ENCODE measurements at regions not wholly inside any gene's neighbourhood (a gene's known extent, or its start where the extent isn't known, plus 50 kb on each side); places are given as distances from the start of the nearest gene placed in this dataset.
"Not testable (repeated sequence)": the region's sequence is repeated elsewhere in the genome, so short reads cannot be mapped to it uniquely, and the experiment has no call there.

- H3K4me3 Mint-ChIP-seq (ENCODE audit: unreplicated experiment), result no peak overlapping the region
- H3K27me3 Mint-ChIP-seq (ENCODE audit: unreplicated experiment), result no peaks in the 10 kb centered on the region
- no peak overlapping the region for H3K27ac Mint-ChIP-seq (ENCODE audit: unreplicated experiment)
- TF ChIP-seq, protein P1, sequence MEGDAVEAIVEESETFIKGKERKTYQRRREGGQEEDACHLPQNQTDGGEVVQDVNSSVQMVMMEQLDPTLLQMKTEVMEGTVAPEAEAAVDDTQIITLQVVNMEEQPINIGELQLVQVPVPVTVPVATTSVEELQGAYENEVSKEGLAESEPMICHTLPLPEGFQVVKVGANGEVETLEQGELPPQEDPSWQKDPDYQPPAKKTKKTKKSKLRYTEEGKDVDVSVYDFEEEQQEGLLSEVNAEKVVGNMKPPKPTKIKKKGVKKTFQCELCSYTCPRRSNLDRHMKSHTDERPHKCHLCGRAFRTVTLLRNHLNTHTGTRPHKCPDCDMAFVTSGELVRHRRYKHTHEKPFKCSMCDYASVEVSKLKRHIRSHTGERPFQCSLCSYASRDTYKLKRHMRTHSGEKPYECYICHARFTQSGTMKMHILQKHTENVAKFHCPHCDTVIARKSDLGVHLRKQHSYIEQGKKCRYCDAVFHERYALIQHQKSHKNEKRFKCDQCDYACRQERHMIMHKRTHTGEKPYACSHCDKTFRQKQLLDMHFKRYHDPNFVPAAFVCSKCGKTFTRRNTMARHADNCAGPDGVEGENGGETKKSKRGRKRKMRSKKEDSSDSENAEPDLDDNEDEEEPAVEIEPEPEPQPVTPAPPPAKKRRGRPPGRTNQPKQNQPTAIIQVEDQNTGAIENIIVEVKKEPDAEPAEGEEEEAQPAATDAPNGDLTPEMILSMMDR (IDR thresholded peaks at IDR 0.05; ENCODE audit: partially characterized antibody, unreplicated experiment), result no peak
- no peaks in the 10 kb centered on the region for H3K4me1 Mint-ChIP-seq (ENCODE audit: low read depth, unreplicated experiment)
- no peaks in the 10 kb centered on the region for H3K36me3 Mint-ChIP-seq (ENCODE audit: unreplicated experiment)
- DNase-seq, result no peak
- no peaks in the 10 kb centered on the region for H3K9me3 Mint-ChIP-seq (ENCODE audit: unreplicated experiment)
Observed at GRCh38 chr1:73475316-73475870, 722.6 kb downstream of the LRRIQ3 start.

DNA sequence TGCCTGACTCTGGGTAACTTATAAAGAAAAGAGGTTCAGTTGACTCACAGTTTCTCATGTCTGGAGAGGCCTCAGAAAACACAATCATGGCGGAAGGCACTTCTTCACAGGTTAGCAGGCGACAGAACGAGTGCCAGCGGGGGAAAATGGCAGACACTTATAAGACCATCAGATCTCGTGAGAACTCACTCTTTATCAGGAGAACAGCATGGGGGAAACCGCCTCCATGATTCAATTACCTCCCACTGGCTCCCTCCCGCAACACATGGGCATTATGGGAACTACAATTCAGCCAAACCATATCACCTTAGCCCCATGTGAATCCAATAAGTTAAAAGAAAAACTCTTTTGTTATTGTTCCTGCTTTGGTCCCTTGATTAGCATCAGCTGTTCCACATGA is 725.2 kb downstream of the LRRIQ3 start:
- Mint-ChIP-seq H3K9me3 (ENCODE audit: unreplicated experiment) (no peaks in the 10 kb centered on the region), H3K4me3 (ENCODE audit: unreplicated experiment) (no peak overlapping the region), H3K36me3 (ENCODE audit: unreplicated experiment) (no peaks in the 10 kb centered on the region), H3K27ac (ENCODE audit: unreplicated experiment) (no peak overlapping the region), H3K27me3 (ENCODE audit: unreplicated experiment) (no peaks in the 10 kb centered on the region), H3K4me1 (ENCODE audit: low read depth, unreplicated experiment) (no peaks in the 10 kb centered on the region)
- TF ChIP-seq, protein P1 (IDR thresholded peaks at IDR 0.05; ENCODE audit: partially characterized antibody, unreplicated experiment), result no peak
- no peak for DNase-seq

DNA sequence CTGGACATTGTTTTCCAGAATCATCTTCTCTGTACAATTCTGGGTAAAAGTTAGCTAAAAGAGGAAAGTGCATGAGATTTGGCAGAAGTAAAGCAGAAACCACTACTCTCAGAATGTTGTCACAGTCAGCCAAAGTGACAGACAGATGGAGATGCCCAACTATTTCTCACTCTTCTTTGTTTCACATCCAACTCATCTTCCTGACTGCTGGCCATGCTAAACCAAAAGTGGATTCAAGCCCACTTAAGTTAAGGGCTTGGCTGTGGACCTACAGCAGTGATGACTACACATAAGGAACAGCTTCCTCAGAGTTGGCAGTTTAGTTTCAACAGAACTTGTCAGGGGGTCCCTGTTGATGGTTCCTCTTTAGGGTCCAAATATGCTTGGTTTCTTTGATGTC is 730.2 kb downstream of the LRRIQ3 start:
- H3K36me3 Mint-ChIP-seq (ENCODE audit: unreplicated experiment), result no peaks in the 10 kb centered on the region
- no peak overlapping the region for H3K27ac Mint-ChIP-seq (ENCODE audit: unreplicated experiment)
- no peak overlapping the region for H3K4me3 Mint-ChIP-seq (ENCODE audit: unreplicated experiment)
- H3K27me3 Mint-ChIP-seq (ENCODE audit: unreplicated experiment), result no peaks in the 10 kb centered on the region
- no peaks in the 10 kb centered on the region for H3K4me1 Mint-ChIP-seq (ENCODE audit: low read depth, unreplicated experiment)
- no peaks in the 10 kb centered on the region for H3K9me3 Mint-ChIP-seq (ENCODE audit: unreplicated experiment)
- DNase-seq, result no peak
- TF ChIP-seq, protein P1 (IDR thresholded peaks at IDR 0.05; ENCODE audit: partially characterized antibody, unreplicated experiment), result no peak

DNA sequence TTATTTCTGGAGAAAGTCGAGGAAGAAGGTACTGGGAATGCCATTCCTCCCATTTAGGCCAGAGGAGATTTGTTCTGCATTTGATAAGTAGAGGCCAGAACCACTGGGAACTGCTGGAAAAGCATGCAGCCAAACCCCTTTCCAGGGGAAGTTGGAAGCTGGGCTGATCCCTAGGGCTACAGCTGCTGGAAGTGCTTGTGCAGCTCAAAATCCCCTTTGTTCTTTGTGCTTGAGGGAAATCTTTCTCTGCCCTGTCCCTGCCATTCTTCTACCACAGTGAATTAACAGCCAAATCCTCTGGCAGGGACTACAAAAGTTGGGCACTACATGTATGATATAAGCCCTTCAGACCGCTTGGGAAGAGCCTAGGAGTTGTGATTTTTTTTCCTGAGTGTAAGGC is 734.1 kb downstream of the LRRIQ3 start:
- H3K4me1 Mint-ChIP-seq (ENCODE audit: low read depth, unreplicated experiment), result no peaks in the 10 kb centered on the region
- no peak for DNase-seq
- no peak overlapping the region for H3K27ac Mint-ChIP-seq (ENCODE audit: unreplicated experiment)
- TF ChIP-seq, protein P1 (IDR thresholded peaks at IDR 0.05; ENCODE audit: partially characterized antibody, unreplicated experiment), result no peak
- no peaks in the 10 kb centered on the region for H3K27me3 Mint-ChIP-seq (ENCODE audit: unreplicated experiment)
- no peak overlapping the region for H3K4me3 Mint-ChIP-seq (ENCODE audit: unreplicated experiment)
- H3K9me3 Mint-ChIP-seq (ENCODE audit: unreplicated experiment), result no peaks in the 10 kb centered on the region
- no peaks in the 10 kb centered on the region for H3K36me3 Mint-ChIP-seq (ENCODE audit: unreplicated experiment)

DNA sequence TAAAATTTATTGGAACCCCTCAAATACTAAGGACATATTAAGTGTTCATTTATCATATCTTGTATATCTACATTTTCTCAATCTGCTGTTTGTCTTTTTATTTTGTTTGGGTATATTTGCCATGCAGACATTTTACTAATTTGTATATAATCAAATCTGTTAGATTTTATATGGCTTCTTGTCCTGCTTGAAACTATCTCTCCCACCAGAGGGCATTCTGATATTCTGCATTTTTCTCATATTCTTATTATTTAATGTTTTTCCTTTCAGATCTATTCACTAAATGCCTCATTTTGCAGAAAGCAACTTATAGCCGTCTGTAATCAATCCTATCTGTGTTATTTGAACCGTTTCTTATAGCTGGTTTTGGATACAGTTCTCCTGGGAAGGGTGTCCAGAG is 745.5 kb downstream of the LRRIQ3 start:
- Mint-ChIP-seq H3K4me1 (ENCODE audit: low read depth, unreplicated experiment) (no peaks in the 10 kb centered on the region), H3K36me3 (ENCODE audit: unreplicated experiment) (no peaks in the 10 kb centered on the region)
- DNase-seq, result no peak

GRCh38 chr1:73450668-73451067 is 747.3 kb downstream of the LRRIQ3 start:
- H3K4me1 Mint-ChIP-seq (ENCODE audit: low read depth, unreplicated experiment); H3K4me3 Mint-ChIP-seq (ENCODE audit: unreplicated experiment); H3K9me3 Mint-ChIP-seq (ENCODE audit: unreplicated experiment); H3K27me3 Mint-ChIP-seq (ENCODE audit: unreplicated experiment); DNase-seq; H3K36me3 Mint-ChIP-seq (ENCODE audit: unreplicated experiment); H3K27ac Mint-ChIP-seq (ENCODE audit: unreplicated experiment): not testable (repeated sequence)

More for the DNA sequence above, 745.5 kb downstream of the LRRIQ3 start:
- Mint-ChIP-seq H3K27me3 (ENCODE audit: unreplicated experiment) (no peaks in the 10 kb centered on the region), H3K27ac (ENCODE audit: unreplicated experiment) (no peak overlapping the region), H3K4me3 (ENCODE audit: unreplicated experiment) (no peak overlapping the region), H3K9me3 (ENCODE audit: unreplicated experiment) (no peaks in the 10 kb centered on the region)
- TF ChIP-seq, protein P1 (IDR thresholded peaks at IDR 0.05; ENCODE audit: partially characterized antibody, unreplicated experiment), result no peak

All from glutamatergic neuron (in vitro differentiated cells).